ENCODE measurements at regions not wholly inside any gene's neighbourhood (a gene's known extent, or its start where the extent isn't known, plus 50 kb on each side); places are given as distances from the start of the nearest gene placed in this dataset.

DNA sequence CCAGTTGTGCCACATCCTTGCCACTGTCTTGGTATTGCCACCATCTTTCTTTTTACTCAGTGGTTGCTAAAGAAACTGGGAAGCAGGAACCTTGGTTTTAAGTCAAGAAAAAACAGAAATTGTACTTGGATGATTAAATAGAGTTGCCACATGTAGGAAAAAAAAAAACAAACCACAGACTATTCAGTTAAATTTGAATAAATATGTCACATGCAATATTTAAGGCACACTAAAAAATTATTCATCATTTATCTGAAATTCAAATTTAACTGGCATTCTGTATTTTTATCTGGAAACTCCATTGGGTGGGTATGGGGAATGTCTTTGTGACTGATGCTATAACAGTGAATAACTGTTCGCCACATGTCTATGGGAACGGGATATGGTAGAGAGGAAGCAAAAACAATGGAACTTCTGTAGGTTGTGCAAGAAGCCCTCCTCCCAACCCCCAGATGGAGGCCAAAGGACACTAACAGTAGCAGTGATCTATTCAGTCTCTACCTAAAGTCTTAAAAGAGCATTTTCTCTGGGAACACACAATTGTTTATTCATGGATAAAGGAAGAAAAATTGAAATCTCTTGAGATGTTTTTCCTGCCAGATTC, 57.0 kb upstream of the PLAC8 start:
- no peak for DNase-seq

DNA sequence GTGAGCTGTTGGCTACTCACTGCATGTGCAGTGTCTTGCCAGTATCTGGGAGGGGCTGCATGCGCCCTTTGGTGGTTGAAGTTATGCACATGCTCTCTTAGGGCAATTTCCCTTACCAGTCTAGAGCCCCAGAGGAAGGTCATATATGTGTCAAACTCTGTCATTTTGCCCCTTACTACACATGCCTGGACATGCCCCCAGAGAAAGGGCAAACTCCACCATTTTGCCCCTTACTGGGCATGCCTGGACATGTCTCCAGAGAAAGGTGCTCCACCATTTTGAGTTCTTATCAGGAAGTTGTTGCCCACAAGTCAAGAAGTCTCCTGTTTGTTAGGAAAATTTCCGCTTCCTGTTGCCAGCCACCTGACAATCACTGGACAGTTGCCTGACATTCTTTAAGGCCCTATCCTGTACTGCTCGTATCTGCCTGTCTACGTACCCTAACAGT, 56.4 kb upstream of the PLAC8 start:
- DNase-seq: no peak

Measured in activated CD8-positive, alpha-beta memory T cell treated with anti-CD3 and anti-CD28 coated beads, Interleukin-2, amount 50 U/mL, for 4 hours (primary cell).